ENCODE measurements at regions not wholly inside any gene's neighbourhood (a gene's known extent, or its start where the extent isn't known, plus 50 kb on each side); places are given as distances from the start of the nearest gene placed in this dataset.
A peak's percentile ranks its signal among the peaks of the same experiment; 100 is the strongest.

- no peak for DNase-seq
Observed at GRCh38 chr11:29959488-29959887, 57.3 kb downstream of the KCNA4 start.

DNA sequence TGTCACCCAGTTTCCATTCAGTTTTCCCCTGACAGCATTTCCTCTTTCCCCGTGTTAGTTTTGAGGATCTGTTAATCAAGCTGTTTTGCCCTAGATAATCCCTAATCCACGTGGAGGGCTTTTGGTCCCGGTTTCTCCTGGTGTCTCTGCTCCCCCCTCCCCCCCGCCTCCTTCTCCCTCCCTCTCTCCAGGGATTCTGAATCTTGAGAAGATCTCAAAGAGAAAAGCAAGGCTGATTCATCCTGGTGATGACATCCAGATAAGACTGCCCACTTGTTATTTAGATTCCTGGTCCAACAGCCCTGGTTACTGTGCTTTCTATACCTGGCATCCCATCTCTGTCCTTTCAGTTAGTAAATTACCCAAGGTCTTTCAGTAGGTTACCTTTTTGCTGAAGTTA is 59.4 kb downstream of the KCNA4 start:
- peak; percentile 83 to 92 for DNase-seq

DNA sequence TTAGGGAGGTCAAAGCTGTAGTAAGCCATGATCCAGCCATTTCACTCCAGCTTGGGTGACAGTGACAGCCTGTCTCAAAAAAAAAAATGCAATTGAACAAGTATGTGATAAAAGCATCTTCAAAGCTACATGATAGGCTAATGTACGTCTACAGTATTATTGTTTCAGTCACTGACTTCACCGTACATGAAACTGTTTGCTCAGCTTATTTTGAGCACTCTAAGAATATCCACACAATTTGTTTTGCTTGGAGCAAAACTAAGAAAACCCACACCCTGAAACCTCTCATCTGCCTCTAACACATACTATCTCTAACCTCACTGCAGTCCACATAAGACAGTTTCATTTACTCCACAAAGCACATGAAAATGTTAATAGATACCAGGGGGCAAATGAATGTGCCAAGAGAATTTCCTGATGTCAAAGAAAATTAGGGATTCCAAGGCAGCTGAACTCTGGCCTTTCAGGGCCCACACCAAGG is 60.7 kb downstream of the KCNA4 start:
- no peak for DNase-seq

DNA sequence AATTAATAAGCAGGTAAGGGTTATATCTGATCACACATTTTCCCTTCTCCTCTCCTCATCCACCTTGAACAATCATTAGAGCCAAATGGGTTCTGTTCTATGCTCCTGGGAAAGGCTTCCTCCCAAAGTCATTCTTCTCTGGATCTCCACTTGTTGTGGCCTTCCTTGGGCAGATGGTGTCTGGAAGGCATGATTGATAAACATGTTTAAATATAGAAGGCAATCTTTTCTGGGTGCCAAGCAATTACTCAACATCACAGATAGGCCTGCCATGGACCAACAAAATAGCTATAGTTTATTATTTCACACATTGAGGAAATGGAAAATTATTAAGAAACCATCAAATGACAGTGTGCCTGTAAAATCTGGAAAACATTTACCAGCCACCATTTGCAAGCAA is 73.5 kb downstream of the KCNA4 start:
- DNase-seq = no peak

- DNase-seq = no peak
Observed at GRCh38 chr11:29937526-29937925, 79.3 kb downstream of the KCNA4 start.

- DNase-seq = no peak
Observed at GRCh38 chr11:29934115-29934638, 82.7 kb downstream of the KCNA4 start.

DNA sequence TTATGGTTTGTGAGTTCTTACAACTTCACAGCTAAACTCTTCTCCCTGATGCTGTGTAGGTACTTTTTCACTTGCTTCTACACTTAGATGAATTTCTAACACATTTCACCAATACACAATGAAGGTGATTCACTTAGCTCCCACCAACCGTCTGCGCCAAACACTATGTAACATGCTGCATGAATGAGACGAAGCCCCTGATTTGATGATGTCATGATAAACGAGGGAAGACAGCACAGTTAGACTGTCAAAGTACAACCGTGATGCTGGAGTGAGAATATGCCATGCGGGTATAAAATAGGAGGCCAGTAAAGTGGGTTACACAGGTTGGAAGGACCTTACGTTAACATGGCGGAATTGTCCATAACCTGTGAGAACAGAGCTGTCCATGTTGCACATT is 100.8 kb downstream of the KCNA4 start:
- no peak for DNase-seq

DNA sequence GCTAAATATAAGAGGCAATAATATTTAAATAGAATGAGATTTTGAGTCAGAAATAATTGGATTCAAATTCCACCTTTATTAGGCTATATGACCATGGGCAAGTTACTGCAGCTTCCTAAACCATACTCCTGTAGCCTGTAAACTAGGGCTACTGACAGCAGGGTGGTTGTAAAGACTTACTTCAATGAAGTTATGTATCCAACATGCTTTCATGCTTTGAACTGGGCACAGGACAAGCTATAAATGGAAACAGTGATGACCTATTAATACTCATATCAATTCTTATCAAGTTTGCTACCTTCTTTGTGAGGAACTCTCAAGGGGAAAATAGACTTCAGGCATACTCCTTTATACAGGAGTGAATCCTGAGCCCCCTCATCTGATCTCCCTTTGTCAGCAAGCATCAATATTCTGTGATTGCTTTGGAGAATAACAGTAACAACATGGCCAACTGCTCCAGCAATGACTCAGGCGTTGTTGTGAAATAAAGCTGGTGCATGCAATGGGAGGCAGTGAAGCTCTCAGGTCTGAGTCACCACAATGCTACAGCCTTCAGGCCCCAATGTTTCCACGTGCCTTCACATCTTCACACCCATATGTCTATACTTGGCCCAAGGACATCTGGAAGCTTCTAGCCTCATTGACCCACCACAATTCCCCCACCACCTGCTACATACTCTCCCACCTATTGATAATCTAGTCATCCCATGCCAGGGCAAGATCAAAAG is 102.5 kb downstream of the KCNA4 start:
- DNase-seq = no peak

GRCh38 chr11:29913352-29913751 is 103.5 kb downstream of the KCNA4 start:
- DNase-seq = peak in 1 of 2 experiments; percentile 8

DNA sequence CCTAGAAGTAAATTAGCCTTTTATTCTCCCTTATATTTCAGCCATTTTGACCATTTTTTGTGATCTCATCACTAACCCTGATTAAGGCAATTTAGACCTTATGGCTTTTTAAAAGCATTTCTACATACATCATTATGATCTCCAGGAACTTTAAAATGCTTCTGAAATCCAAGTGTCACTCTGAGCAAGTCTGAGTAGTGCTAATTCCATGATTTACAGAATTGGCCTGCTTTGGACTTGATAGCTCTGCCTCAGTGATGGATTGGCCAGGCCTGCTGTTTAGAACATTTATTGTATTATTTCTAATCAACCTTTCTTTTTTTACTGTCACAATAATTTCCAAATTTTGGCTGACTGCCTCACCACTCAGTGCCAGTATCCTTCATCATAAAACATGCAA is 116.4 kb downstream of the KCNA4 start:
- DNase-seq = no peak

DNA sequence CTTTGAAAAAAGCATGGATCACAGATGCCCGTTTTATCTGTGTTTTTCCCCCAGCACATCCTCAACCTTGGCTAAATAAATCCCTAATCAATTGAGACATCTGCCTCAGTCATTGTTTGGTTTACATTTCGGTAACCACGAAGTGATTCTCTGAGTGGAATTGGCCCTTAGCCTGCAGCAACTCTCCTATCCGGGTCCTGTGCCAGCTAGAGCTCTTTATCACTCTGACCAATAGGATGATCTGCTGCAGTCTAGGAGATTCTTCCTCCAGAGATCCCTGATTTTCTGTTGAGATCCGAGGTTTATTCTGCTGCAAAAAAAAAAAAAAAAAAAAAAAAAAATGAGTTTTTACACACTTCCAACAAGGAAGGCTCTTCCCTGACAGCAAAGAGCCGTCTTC is 137.3 kb downstream of the KCNA4 start:
- no peak for DNase-seq

- DNase-seq = no peak
Observed at GRCh38 chr11:29876192-29876591, 140.6 kb downstream of the KCNA4 start.

DNA sequence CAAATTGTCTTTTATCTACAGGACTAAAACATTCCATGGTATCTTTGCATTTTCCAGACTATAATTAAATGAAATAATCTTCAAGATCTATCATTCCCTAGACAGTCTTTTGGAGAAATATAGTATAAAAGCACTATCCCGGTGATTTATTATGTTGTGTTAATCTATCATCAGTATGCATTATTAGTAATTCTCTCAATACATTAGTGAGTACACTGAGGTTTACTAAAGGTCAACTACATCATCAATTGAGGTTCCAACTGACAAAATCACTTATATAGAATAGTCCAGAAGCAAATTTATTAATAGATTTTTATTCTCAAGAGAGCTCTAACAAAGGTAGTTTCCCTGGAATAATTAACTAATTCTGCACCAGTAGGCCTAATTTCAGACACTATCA is 169.6 kb downstream of the KCNA4 start:
- no peak for DNase-seq

DNA sequence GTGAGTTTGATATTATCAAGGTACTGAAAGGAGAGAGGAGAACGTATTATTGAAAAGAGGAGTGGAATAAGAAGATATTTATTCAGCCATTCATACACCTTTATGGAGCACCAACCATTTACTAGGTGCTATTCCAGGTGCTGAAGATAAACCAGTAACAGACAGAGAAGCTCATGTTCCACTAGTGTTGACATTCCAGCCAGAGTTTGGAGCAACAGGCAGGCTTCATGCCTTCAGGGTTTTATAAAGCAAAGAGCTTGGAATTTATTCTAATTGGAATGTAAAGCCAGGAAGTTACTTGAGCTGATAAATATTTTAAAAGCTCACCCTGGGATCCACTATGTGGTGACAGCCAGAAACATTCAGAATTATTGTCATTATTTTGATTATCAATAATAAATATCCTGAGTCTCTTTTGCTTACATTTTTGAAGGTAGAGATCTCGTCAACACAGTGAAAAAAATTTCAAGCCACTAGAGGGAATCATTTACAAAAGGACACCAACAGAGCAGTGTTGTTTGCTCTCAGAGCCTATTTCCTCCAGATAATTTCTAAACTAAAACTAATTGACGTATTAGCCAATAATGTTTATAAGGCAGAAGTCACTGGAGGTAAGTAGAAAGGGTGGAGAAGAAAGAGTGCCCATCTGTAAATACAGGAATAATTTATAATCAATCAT is 172.0 kb downstream of the KCNA4 start:
- no peak for DNase-seq

- no peak for DNase-seq
Observed at GRCh38 chr11:29844031-29844430, 172.8 kb downstream of the KCNA4 start.

GRCh38 chr11:29842061-29842460 is 174.8 kb downstream of the KCNA4 start:
- no peak for DNase-seq

DNA sequence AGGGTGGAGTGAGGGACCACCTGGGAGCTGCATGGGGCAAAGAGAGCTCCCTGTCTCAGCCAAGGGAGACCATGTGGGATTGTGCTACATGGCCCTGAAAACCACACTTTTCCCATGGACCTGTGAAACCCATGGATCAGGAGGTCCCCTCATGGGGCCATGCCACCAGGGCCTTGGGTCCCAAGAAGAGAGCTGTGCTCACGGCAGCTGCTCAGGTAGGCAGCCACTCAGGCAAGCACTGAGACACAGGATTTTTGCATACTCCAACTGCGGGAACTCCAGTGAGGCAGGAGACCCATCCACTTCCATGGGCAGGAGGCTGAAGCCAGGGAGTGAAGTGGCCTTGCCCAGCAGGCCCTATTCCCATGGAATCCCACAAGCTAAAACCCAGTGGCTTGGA is 190.0 kb downstream of the KCNA4 start:
- DNase-seq = no peak

DNA sequence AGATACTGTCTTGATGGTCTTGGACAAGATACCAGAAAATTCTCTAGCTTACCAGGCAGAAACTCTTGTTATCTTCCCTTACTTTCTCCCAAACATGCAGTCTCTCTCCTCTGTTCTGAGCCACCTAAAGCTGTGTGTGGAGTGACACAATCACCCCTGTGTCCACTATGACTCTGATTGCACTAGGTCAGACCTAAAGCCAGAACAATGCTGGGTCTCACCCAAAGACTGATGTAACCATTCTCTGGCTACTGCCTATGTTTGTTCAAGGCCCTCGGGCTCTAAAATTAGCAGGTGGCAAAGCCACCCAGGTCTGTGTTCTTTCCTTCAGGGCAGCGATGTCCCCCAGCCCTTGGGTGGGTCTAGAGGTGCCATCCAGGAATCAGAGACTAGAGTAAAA is 200.5 kb downstream of the KCNA4 start:
- DNase-seq = no peak

DNA sequence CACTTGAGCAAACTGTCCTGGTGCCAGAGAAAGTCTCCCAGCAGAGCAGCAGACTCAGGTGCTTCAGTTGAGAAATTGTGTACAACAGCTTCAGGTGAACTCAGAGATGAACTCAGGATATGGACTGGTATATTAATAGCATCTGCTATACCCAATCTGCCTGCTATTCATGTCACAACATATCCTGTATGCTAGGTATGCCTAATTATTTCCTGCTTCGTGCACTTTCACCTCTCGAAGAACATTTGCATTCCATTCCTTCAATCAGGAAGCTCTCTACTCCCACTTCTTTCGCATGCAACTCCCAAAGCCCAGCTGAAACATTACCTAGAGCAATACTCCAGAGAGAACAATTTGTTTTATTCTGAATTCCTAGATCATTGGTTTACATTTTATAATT is 207.7 kb downstream of the KCNA4 start:
- DNase-seq = no peak

GRCh38 chr11:29802522-29802921 is 214.3 kb downstream of the KCNA4 start:
- DNase-seq = no peak

DNA sequence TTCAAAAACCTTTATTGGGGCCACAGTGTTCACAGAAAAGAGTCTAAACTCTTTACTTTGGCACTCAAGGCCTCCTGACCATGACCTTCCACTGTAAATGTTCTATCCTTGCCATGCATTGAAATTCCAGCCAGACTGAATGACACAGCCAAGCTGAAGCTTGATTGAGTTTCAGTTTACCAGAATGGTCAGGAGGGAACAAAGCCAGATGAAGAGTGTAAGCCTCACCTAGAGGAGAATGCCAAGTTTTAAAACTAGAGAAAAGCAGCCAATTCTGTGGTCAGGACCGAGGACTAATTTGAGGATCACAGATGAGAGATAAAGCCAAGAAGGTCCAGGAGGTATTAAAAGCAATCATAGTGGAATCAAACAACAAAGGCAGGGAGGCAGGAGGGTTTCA is 215.3 kb downstream of the KCNA4 start:
- DNase-seq = no peak

DNA sequence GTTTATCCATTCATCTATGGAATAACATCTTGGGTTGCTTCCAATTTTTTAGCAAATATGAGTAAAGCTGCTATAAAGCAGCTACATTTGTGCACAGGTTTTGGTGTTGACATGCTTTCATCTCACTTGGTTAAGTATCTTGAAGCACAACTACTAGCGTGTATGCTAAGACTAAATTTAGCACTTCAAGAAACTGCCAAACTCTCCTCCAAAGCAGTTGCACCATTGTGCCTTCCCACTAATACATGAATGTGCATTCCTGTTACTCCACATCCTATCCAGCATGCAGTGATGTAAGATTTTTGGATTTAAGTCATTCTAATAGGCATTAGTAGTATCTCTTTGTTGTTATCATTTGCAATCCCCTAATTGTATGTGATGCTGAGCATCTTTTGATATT is 230.7 kb downstream of the KCNA4 start:
- no peak for DNase-seq

GRCh38 chr11:29783506-29783905 is 233.3 kb downstream of the KCNA4 start:
- DNase-seq = no peak

DNA sequence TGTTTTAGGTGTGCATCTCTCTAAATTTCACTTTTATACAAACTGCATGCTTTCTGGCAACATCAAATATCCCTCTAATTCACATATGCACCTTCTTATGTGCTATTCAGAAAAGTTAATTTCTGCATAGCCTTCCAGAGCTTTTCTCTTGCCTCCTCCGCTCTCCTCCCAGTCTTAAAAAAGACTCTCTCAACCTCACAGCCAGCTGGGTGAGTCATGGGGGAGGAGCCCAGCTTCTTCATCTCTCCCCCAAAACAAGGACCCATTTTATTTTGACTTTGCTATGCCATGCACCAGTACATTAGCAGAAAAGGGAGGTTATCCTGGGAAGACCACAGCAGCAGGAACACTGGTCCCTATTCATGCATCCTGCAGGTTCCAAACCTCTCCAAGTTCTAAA is 234.4 kb downstream of the KCNA4 start:
- DNase-seq = no peak

DNA sequence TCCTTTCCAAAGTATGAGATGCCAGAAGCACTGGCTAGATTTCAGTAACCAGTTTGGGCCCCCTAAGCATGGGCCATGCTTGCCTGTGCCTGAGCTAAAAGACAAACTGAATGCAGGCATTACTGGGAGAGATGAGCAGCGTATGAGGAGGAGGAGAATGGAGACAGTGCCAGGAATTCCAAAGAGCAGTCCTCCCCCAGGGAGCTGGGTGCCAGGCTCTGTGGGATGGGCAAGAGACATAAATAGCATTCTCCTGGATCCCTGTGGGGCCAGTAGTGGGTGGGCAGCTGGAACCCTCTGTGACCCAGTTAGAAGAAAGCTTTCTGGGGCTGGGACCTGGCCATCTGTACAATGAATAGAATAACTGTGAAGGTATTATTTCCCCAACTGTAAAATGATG is 235.6 kb downstream of the KCNA4 start:
- no peak for DNase-seq
